SK-N-MC (cell line): ENCODE measurements at regions not wholly inside any gene's neighbourhood (a gene's known extent, or its start where the extent isn't known, plus 50 kb on each side); places are given as distances from the start of the nearest gene placed in this dataset.

Source experiments
- EZH2 ChIP-seq: fragments of 200-600 bp; sonication (generic); IDR thresholded peaks from one replicate; pipeline ENCODE4 v1.6.1; 2017; ENCODE audit warnings: antibody characterized with exemption
- POLR2AphosphoS5 ChIP-seq: IDR thresholded peaks from 2 replicates; pipeline ENCODE4 v1.6.1; 2012; ENCODE audit warnings: mild to moderate bottlenecking, low read depth, low read length, borderline replicate concordance

DNA sequence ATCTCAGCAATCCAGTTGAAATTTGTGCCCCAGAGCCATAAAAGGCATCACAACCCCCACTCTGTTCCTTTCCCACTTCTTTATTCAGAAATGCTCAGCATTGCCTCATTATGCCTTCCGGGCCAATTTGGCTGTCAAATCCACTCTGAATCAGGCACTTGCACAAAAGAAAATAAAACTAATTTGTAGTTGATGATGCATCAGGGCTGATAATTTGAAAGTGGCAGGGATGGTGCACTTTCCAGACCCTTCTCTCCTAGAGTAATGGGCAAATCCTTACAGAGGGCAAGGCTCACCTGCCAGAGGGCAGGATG lies 147.9 kb upstream of the PDE1C start:
- TF ChIP-seq EZH2 (no peak), POLR2AphosphoS5 (no peak)
